Skeletal muscle satellite cell (primary cell): ENCODE measurements at regions not wholly inside any gene's neighbourhood (a gene's known extent, or its start where the extent isn't known, plus 50 kb on each side); places are given as distances from the start of the nearest gene placed in this dataset.

Source experiments
- H3K27me3 ChIP-seq: 2 replicates; pipeline ENCODE4 v1.7.0; 2013; ENCODE audit warnings: low read length; ENCODE audit not compliant: control insufficient read depth, insufficient read depth
- H3K36me3 ChIP-seq: 2 replicates; pipeline ENCODE4 v1.7.0; 2013; ENCODE audit warnings: mild to moderate bottlenecking, control low read depth, low read length; ENCODE audit not compliant: insufficient read depth
- H3K4me1 ChIP-seq: 2 replicates; pipeline ENCODE4 v1.7.0; 2013; ENCODE audit warnings: low read length; ENCODE audit not compliant: control insufficient read depth, insufficient read depth
- H3K4me2 ChIP-seq: 2 replicates; pipeline ENCODE4 v1.7.0; 2013; ENCODE audit warnings: mild to moderate bottlenecking, low read length
- H3K4me3 ChIP-seq: 2 replicates; pipeline ENCODE4 v1.7.0; 2013; ENCODE audit warnings: low read length
- H3K9ac ChIP-seq: 2 replicates; pipeline ENCODE4 v1.7.0; 2013; ENCODE audit warnings: mild to moderate bottlenecking, low read depth, low read length, moderate library complexity
- H3K9me3 ChIP-seq: replicated peaks from 2 replicates; pipeline ENCODE4 v1.7.0; 2013; ENCODE audit warnings: mild to moderate bottlenecking, control low read depth, low read length

GRCh38 chr18:40583671-40584070 is 1371.4 kb upstream of the PIK3C3 start:
- Histone ChIP-seq H3K36me3 (no peaks in the 10 kb centered on the region), H3K27me3 (no peaks in the 10 kb centered on the region), H3K9ac (no peak overlapping the region), H3K4me1 (no peaks in the 10 kb centered on the region), H3K4me2 (no peak overlapping the region), H3K9me3 (no peaks in the 10 kb centered on the region), H3K4me3 (no peak overlapping the region)

GRCh38 chr18:40582105-40582504 is 1372.9 kb upstream of the PIK3C3 start:
- Histone ChIP-seq H3K36me3 (no peaks in the 10 kb centered on the region), H3K4me2 (no peak overlapping the region), H3K9ac (no peak overlapping the region), H3K27me3 (no peaks in the 10 kb centered on the region), H3K9me3 (no peaks in the 10 kb centered on the region), H3K4me3 (no peak overlapping the region), H3K4me1 (peaks cover 3% of the 10 kb centered on the region)

DNA sequence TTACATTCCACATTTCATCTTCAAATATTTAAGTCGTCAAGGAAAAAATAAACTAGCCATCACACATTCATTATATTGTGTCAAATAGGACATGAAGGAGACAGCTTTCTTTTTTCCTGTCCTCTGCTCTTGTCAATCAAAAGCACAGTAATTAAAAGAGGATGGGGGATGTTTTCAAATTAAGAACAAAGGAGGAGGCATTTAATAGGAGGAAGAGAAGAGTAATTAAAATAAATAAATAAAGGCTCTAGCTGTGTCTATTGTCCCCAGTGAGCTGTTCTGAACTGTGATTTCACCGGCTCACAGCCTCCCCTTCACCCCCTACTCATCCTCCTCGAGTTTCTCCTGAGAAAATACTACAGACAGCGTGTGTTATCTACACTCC is 1377.1 kb upstream of the PIK3C3 start:
- no peak overlapping the region for H3K4me2 ChIP-seq
- peaks cover 3% of the 10 kb centered on the region for H3K4me1 ChIP-seq
- no peak overlapping the region for H3K9ac ChIP-seq
- no peak overlapping the region for H3K4me3 ChIP-seq
- H3K9me3 ChIP-seq: no peaks in the 10 kb centered on the region
- no peaks in the 10 kb centered on the region for H3K27me3 ChIP-seq
- no peaks in the 10 kb centered on the region for H3K36me3 ChIP-seq

DNA sequence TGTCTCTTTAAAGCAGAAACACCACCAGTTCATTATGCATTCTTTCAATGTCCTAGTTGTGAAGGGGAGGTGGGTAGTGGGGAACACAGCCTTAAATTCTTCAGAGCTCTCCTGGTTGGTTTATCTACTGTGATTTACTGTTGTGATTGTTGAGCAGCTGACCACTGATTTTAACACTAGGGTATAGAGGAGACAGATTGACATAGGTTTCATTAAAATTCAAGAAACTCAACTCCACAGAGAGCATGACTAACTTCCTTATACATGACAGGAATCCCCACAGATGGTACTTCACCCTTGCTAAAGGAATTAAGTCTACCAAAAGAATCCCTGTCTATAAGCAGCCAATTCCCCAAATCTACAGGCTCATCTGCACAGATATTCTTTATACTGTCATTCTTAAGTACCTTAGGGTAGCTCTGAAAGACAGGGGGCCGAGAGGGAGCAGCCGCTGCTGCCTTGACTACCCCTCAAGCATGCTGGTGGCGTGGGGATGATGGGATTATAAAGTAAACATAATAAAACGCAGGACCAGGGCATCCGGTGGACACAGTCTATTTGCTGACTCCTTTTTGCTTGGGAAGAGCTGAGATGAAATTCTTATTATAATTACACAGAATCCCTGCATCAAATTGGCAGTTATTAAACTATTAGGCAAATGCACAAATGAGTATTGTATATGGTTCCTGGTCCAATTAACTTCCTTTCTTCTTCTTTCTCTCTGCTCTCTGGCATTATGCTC is 1377.6 kb upstream of the PIK3C3 start:
- H3K27me3 ChIP-seq: no peaks in the 10 kb centered on the region
- no peaks in the 10 kb centered on the region for H3K36me3 ChIP-seq
- H3K9me3 ChIP-seq: no peaks in the 10 kb centered on the region
- H3K4me1 ChIP-seq: peaks cover 3% of the 10 kb centered on the region
- H3K4me2 ChIP-seq: no peak overlapping the region
- H3K4me3 ChIP-seq: no peak overlapping the region
- no peak overlapping the region for H3K9ac ChIP-seq

GRCh38 chr18:40576507-40577115 is 1378.4 kb upstream of the PIK3C3 start:
- Histone ChIP-seq H3K9ac (no peak overlapping the region), H3K4me3 (no peak overlapping the region), H3K4me1 (peaks cover 3% of the 10 kb centered on the region), H3K27me3 (no peaks in the 10 kb centered on the region), H3K9me3 (no peaks in the 10 kb centered on the region), H3K36me3 (no peaks in the 10 kb centered on the region), H3K4me2 (no peak overlapping the region)

DNA sequence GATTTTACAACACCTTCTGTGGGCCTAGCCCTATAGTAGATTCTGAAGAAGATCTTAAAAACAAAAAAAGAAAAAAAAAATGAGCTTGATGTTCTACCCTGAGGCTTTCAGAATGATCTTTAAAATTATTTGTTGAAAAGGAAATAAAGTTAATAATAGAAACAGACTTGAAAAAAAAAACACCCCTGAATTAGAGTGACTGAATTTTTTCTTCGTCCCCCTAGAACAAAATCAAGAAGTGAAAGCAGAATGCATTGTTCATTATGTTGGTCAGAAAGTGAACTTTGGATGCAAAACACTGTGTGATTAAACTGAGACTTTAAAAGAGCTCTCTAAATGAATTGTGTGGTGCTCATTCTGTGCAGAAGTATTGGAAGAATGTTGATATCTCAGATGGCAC is 1384.4 kb upstream of the PIK3C3 start:
- Histone ChIP-seq H3K4me3 (no peak overlapping the region), H3K36me3 (no peaks in the 10 kb centered on the region), H3K9ac (no peak overlapping the region), H3K4me1 (no peaks in the 10 kb centered on the region), H3K4me2 (no peak overlapping the region), H3K9me3 (no peaks in the 10 kb centered on the region), H3K27me3 (no peaks in the 10 kb centered on the region)

- H3K36me3 ChIP-seq: no peaks in the 10 kb centered on the region
- H3K4me2 ChIP-seq: no peak overlapping the region
- no peak overlapping the region for H3K4me3 ChIP-seq
- H3K4me1 ChIP-seq: no peaks in the 10 kb centered on the region
- no peak overlapping the region for H3K9ac ChIP-seq
- no peaks in the 10 kb centered on the region for H3K27me3 ChIP-seq
- H3K9me3 ChIP-seq: no peaks in the 10 kb centered on the region
Observed at GRCh38 chr18:40569605-40570004, 1385.4 kb upstream of the PIK3C3 start.

DNA sequence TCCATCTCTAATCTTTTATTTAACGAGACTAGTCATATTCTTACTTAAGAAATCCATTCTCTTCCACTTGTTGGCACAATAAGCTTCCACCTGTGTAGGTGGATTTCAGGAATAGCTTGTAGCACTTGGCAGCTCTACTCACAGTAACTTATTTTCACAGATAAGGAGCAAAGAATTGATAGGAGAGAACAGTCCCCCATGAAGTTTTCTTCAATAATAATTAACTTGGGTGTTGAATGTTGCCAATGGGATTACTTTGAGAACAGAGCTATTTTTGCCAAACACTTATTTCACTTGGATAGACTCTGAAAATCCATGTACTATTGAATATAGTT is 1388.6 kb upstream of the PIK3C3 start:
- Histone ChIP-seq H3K4me3 (no peak overlapping the region), H3K9me3 (no peaks in the 10 kb centered on the region), H3K9ac (no peak overlapping the region), H3K4me2 (no peak overlapping the region), H3K27me3 (peaks cover 3% of the 10 kb centered on the region), H3K36me3 (no peaks in the 10 kb centered on the region), H3K4me1 (no peaks in the 10 kb centered on the region)

- Histone ChIP-seq H3K36me3 (no peaks in the 10 kb centered on the region), H3K4me3 (no peak overlapping the region), H3K27me3 (peaks cover 3% of the 10 kb centered on the region)
Observed at GRCh38 chr18:40565805-40566509, 1389.1 kb upstream of the PIK3C3 start.

DNA sequence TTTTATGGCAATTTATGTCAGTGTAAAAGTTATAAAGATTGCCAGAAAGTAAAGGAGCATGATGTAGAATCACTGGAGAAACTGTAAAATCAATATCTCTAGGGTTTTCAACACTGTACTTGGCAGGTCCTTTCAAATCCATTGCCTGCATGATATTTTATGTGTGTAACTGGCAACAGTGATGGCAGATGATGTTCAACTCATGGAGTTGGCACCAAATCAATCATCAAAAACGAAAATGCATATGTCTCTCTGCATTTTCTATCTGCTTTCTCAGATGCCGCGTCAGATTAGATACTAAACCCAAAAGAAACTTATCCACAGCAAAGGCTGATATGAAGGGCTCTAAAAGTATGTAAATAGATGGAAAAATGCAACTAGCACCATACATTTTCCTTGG is 1395.5 kb upstream of the PIK3C3 start:
- H3K9ac ChIP-seq: no peak overlapping the region
- no peaks in the 10 kb centered on the region for H3K36me3 ChIP-seq
- H3K27me3 ChIP-seq: peaks cover 3% of the 10 kb centered on the region
- H3K4me1 ChIP-seq: peaks cover 15% of the 10 kb centered on the region
- H3K9me3 ChIP-seq: no peaks in the 10 kb centered on the region
- H3K4me2 ChIP-seq: no peak overlapping the region
- H3K4me3 ChIP-seq: no peak overlapping the region

More at GRCh38 chr18:40565805-40566509, 1389.1 kb upstream of the PIK3C3 start:
- Histone ChIP-seq H3K4me2 (no peak overlapping the region), H3K4me1 (no peaks in the 10 kb centered on the region), H3K9me3 (no peaks in the 10 kb centered on the region), H3K9ac (no peak overlapping the region)

DNA sequence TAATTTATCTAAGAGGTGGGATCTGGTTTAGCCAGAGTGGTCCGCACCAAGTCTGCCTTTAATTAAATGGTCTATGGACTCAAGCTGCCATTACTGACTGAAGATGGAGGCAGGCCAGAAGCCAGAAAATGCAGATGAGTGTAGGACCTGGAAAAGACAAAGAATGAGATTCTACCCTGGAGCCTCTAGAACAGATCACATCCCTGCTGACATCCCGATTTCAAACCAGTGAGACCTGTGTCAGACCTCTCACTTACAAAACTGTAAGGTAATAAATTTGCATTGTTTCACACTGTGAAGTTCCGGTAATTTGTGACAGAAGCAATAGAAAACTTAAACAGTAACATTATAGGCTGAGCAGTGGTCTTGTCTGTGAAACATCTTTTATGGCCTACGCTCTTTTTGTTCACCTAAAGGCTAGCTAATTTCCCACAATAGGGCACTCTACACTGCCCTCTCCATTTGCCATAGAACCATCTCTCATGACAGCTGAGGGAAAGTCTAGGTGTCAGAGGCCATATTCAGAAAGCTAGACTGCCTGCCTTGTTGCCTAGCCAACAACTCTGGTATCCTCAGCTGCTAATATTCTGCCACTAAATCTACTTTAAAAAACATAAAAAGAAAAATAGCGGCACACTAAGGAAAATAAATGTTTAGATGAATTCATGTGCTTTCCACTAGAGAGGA is 1396.2 kb upstream of the PIK3C3 start:
- H3K9me3 ChIP-seq: no peaks in the 10 kb centered on the region
- H3K4me1 ChIP-seq: peaks cover 15% of the 10 kb centered on the region
- H3K9ac ChIP-seq: no peak overlapping the region
- H3K36me3 ChIP-seq: no peaks in the 10 kb centered on the region
- no peak overlapping the region for H3K4me3 ChIP-seq
- H3K27me3 ChIP-seq: no peaks in the 10 kb centered on the region
- H3K4me2 ChIP-seq: no peak overlapping the region
